NOMO-1 treated with DMSO at 0.1 percent for 48 hours (cell line): ENCODE measurements at regions not wholly inside any gene's neighbourhood (a gene's known extent, or its start where the extent isn't known, plus 50 kb on each side); places are given as distances from the start of the nearest gene placed in this dataset.
"Not testable (repeated sequence)": the region's sequence is repeated elsewhere in the genome, so short reads cannot be mapped to it uniquely, and the experiment has no call there.

Experiments used
- DNase-seq: peaks from one replicate; lab custom pipeline; 2025; ENCODE audit not compliant: unreplicated experiment; lab: John Stamatoyannopoulos, UW

DNA sequence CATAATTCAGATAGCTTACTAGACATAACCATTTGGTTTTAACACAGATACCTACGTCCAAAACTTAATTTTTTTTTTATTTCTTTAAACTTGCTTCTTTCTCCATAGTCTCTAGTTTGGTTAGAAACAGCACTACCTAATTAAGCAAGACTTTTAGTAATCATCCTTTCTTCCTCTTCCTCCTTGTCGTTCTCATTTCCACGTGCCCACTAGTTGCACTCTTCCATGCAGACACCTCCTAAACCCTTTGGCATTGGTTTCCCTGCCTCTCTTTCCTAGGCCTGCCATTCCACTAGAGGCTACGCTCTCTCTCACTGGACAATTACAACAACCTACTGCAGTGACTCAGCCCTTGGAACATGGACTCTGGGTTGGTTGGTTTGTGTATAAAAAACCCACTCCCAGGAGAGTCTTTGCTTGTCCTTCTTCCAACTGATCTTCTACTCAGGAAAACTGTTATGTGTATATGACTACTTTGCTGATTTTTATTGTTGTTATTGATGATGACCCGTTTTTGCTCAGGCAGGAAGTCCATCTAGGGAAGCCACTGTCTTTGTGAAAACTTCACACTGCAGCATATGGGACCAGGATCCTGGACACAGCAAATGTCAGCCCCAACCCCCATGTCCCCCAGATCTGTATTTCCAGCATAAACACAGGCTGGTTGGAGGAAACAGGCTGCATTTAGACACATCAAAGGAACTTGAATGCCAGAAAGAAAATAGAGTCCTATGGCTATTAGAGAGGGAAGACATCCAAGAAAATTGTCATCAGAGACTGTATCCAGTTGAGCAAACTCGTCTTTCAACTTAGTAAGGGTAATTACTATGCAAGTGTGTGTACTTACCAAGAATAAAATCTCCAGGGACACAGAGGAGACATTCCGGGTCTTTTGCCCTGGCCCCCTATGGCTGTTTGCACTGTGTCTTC lies 503.2 kb downstream of the GADD45G start:
- peak; percentile 6 for DNase-seq

- DNase-seq = no peak
Observed at GRCh38 chr9:90112788-90113187, 508.0 kb downstream of the GADD45G start.

GRCh38 chr9:90114641-90115425 lies 510.0 kb downstream of the GADD45G start:
- DNase-seq = no peak

GRCh38 chr9:90121762-90122161 lies 517.0 kb downstream of the GADD45G start:
- DNase-seq = no peak

DNA sequence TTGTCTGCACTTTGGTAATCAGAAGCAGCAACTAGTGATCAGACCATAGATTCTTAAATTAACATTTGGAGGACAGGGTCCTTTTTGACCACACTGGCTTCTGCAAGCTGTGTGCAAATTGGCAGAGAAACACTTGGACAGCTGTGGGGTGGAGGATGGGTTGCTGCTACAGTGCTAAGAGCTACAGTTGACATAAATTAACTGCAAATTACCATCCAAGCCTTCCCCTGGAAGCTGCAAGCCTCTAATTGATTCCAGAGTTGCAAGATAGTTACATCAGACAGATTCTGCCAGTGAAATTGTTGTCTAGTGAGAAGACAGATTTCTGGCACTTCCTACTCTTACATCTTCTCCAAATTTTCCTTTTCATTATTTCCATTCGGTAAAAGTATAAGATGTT lies 517.7 kb downstream of the DIRAS2 start:
- no peak for DNase-seq

DNA sequence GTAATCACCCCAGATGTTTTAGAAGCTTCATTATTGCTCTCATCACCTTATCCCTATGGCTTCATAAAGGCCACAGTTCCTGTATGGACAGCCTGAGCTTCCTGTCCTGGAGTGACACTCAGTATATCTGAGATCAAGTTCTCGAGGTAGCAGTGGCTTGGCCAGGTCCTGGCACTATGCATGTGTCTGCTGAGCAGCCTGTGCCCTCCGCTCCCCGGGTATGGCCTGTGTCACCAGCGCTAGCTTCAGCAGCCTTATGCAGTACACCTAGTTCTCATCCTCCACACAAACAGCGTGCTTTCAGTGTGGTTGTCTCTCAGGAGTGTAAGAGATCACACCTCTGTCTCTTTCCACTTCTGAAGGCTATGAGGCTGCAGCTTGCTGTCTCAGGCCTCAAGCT lies 514.7 kb downstream of the DIRAS2 start:
- DNase-seq = no peak

DNA sequence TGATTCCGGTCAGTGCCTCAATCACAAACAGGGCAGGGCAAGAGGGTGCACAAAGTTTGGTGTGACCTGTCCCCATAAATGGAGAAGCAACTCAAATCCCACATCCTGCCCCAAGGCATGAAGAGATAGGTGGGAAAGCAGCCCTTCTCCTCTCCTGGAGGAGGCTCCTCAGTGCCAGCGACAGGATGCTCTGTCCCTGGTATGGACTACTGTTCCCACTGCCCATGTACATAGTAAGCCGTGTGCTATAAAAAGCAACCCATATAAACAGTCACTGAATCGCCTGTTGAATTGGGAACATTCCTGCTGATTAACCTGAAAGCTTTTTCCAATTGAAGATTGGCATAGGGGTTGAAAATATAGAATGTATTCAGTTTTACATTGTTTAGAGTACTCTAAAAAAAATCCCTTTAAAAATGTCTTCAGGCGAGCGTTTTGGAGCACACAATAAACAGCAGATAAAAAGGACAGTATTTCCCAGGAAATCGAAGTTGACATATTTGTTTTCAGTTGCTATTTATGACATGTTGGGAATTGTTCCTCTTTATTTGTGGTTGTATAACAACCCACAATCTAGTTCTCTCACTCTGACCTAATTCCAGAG lies 513.9 kb downstream of the DIRAS2 start:
- no peak for DNase-seq

- DNase-seq = no peak
Observed at GRCh38 chr9:90129446-90129845, 513.2 kb downstream of the DIRAS2 start.

GRCh38 chr9:90131568-90131967 lies 511.1 kb downstream of the DIRAS2 start:
- no peak for DNase-seq

GRCh38 chr9:90132866-90133265 lies 509.8 kb downstream of the DIRAS2 start:
- no peak for DNase-seq

DNA sequence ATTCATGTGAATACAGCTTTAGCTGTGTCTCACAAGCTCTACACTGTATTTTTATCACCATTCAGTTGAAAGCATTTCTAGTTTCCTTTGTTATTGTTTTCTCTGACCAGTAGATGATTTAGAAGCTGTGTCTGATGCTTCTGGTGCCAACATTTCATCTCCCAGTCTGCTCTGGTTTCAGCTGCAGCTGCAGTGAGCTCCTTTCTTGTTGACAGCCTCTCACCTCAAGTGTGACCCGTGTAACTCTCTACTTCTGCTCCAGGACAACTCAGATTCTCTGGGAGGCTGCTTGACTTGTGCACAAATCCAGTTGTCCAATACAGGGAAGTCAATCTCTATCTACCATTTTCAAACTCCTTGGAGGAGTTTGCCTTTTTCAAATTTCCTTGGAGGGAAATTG lies 504.8 kb downstream of the DIRAS2 start:
- DNase-seq = no peak

GRCh38 chr9:90140131-90140818 lies 502.3 kb downstream of the DIRAS2 start:
- no peak for DNase-seq

- DNase-seq = no peak
Observed at GRCh38 chr9:90141723-90142122, 500.9 kb downstream of the DIRAS2 start.

- peak; percentile 31 for DNase-seq
Observed at GRCh38 chr9:90142580-90142979, 500.0 kb downstream of the DIRAS2 start.

GRCh38 chr9:90147426-90147825 lies 495.2 kb downstream of the DIRAS2 start:
- DNase-seq = no peak

GRCh38 chr9:90156318-90156717 lies 486.3 kb downstream of the DIRAS2 start:
- DNase-seq = no peak

DNA sequence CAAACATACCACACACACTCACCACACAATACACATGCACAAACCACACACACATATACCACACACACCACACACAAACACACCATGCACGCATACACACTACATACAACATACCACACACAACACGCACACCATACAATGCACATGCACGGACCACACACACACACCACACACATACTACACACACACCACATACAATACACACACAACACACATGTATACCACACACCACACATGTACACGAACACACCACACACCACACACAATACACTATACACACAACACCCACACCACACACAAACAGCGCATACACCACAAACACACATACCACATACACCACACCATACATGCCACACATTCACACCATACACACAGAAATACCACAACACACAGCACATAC lies 480.3 kb downstream of the DIRAS2 start:
- DNase-seq = no peak

DNA sequence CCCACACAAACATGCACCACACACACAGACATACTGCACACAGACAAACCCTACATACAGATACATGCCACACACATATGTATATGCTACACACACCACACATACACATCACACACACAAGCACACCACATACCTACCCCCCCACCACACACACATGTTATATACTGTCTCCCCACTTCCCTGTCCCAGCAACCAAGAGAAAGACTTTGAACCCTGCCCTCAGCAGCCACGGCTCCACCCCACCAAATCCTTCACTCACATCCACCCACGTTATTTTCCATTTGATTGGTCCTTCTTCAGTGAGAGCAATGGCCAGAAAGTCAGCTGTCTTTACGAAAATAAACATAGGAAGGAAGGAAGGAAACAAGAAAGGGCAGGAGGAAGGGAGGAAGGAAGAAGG lies 479.8 kb downstream of the DIRAS2 start:
- DNase-seq = no peak

- DNase-seq = no peak
Observed at GRCh38 chr9:90165281-90165680, 477.3 kb downstream of the DIRAS2 start.

GRCh38 chr9:90166374-90166773 lies 476.2 kb downstream of the DIRAS2 start:
- DNase-seq = not testable (repeated sequence)

DNA sequence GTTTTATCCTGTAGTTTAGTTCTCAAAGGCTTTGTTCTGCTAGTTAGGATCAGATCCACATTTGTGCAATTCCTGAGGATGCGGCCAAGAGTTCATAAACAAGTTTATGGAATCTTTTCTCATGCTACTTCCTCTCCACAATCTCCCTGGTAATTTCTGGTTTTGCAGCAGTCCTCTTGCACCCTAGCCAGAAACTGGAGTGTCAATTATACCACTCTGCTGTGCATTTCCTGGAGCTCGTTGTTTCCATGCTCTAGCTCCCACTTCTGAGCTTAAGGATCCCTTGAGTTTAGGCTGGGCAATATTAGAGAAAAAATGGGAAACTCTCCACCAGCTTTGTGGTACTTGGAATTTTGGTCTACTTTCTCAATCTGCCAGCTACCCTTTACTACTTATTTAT lies 474.7 kb downstream of the DIRAS2 start:
- DNase-seq = no peak
